AG04449 (cell line): ENCODE measurements at regions not wholly inside any gene's neighbourhood (a gene's known extent, or its start where the extent isn't known, plus 50 kb on each side); places are given as distances from the start of the nearest gene placed in this dataset.

Experiments
- CTCF ChIA-PET: fragments of 350-600 bp; formaldehyde crosslinking; extraction: SDS; loops from one replicate; lab custom pipeline; 2021; ENCODE audit warnings: antibody characterized with exemption; lab: Yijun Ruan, JAX
- POLR2A ChIA-PET: fragments of 400-600, 350-600 bp; formaldehyde crosslinking; extraction: SDS; loops from one replicate; lab custom pipeline; 2020; ENCODE audit warnings: antibody characterized with exemption, inconsistent platforms; lab: Yijun Ruan, JAX
- DNase-seq: peaks from one replicate; pipeline ENCODE4 v3.0.0-alpha.2; 2010; ENCODE audit warnings: low read depth, low spot score
- H3K4me3 ChIP-seq: 2 replicates; pipeline ENCODE4 v1.5.1; 2011; ENCODE audit warnings: low read depth, mild to moderate bottlenecking, control low read depth, low read length
- CTCF ChIP-seq: IDR thresholded peaks from one replicate; pipeline ENCODE4 v1.5.1; 2011; ENCODE audit warnings: mild to moderate bottlenecking, moderate library complexity, low read length, control low read depth, inconsistent platforms; ENCODE audit not compliant: insufficient read depth; ENCODE audit errors: missing control alignments

- TF ChIP-seq CTCF: no peak
- ChIA-PET CTCF (no interaction called here), POLR2A (no interaction called here)
- DNase-seq: no peak
- no peak overlapping the region for H3K4me3 ChIP-seq
Measured at GRCh38 chr10:70978816-70979480, 90.6 kb upstream of the PCBD1 start.

- ChIA-PET CTCF (no interaction called here), POLR2A (no interaction called here)
- no peak for TF ChIP-seq CTCF
Measured at GRCh38 chr10:70980687-70981086, 92.3 kb upstream of the PCBD1 start.

GRCh38 chr10:70981171-70981836 lies 92.9 kb upstream of the PCBD1 start:
- DNase-seq: no peak
- POLR2A ChIA-PET: no interaction called here
- no peak for TF ChIP-seq CTCF
- no peak overlapping the region for H3K4me3 ChIP-seq
- CTCF ChIA-PET: no interaction called here

More at GRCh38 chr10:70980687-70981086, 92.3 kb upstream of the PCBD1 start:
- H3K4me3 ChIP-seq: no peak overlapping the region
- no peak for DNase-seq

- ChIA-PET POLR2A (interaction anchor here (0.7 kb wide), 1 partner anchor 49 kb away, joined by 3 read pairs; no protein-coding TSS in a partner anchor), CTCF (no interaction called here)
- H3K4me3 ChIP-seq: no peak overlapping the region
- no peak for TF ChIP-seq CTCF
- DNase-seq: no peak
Measured at GRCh38 chr10:70981936-70982335, 93.6 kb upstream of the PCBD1 start.

GRCh38 chr10:70982443-70982842 lies 94.1 kb upstream of the PCBD1 start:
- no peak overlapping the region for H3K4me3 ChIP-seq
- no peak for TF ChIP-seq CTCF
- ChIA-PET CTCF (no interaction called here), POLR2A (interaction anchor here (0.7 kb wide), 1 partner anchor 48 kb away, joined by 3 read pairs; no protein-coding TSS in a partner anchor)
- no peak for DNase-seq

- no peak overlapping the region for H3K4me3 ChIP-seq
- no peak for DNase-seq
- POLR2A ChIA-PET: no interaction called here
- TF ChIP-seq CTCF: no peak
- CTCF ChIA-PET: no interaction called here
Measured at GRCh38 chr10:70984986-70985722, 96.8 kb upstream of the PCBD1 start.
